ENCODE measurements at regions not wholly inside any gene's neighbourhood (a gene's known extent, or its start where the extent isn't known, plus 50 kb on each side); places are given as distances from the start of the nearest gene placed in this dataset.
A peak's percentile ranks its signal among the peaks of the same experiment; 100 is the strongest.

GRCh38 chr10:62594093-62594520 is 210.4 kb upstream of the ADO start:
- peak; percentile 57 to 89 (median 79) for TF ChIP-seq CTCF (IDR thresholded peaks at IDR 0.05)
- TF ChIP-seq POLR2A (IDR thresholded peaks at IDR 0.05): no peak

Measured in breast epithelium (tissue), 3 donors.